ENCODE measurements at regions not wholly inside any gene's neighbourhood (a gene's known extent, or its start where the extent isn't known, plus 50 kb on each side); places are given as distances from the start of the nearest gene placed in this dataset.

DNA sequence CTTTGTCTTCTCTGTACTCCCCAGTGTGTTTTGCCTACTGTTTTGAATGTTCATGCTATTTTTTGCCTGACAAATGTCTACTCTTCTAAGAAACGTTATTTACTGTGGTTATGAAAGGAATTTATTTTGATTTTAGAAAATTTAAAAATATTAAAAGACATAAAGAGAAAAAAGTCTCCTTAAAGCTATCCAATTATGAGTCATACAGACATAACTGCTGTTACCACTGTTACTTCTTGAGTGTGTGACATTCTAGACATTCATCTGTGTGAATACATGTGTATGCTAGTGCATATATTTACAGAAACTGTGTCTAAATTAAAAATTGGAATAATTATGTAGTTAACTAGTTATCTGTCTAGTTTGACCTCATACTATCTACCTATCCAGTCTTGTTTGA lies 187.6 kb upstream of the SGCG start:
- no peaks in the 10 kb centered on the region for H3K36me3 ChIP-seq (ENCODE audit: control insufficient read depth, insufficient read depth, low read length)
- H3K27me3 ChIP-seq (ENCODE audit: control insufficient read depth, insufficient read depth, low read length) = no peaks in the 10 kb centered on the region
- no peaks in the 10 kb centered on the region for H3K79me2 ChIP-seq (ENCODE audit: control insufficient read depth, insufficient read depth, low read length)
- no peak overlapping the region for H3K4me2 ChIP-seq (ENCODE audit: extremely low read depth, insufficient read depth, low read length)
- no peak overlapping the region for H3K9ac ChIP-seq (ENCODE audit: insufficient read depth, low read length)
- no peak overlapping the region for H3K4me3 ChIP-seq (replicated peaks in 1 of 4; ENCODE audit: control extremely low read depth in 1 of 4, insufficient read depth in 1 of 4, low read depth in 3 of 4, low read length in 4 of 4)
- H3K27ac ChIP-seq (ENCODE audit: insufficient read depth, low read length) = no peak overlapping the region
- no peaks in the 10 kb centered on the region for H3K9me3 ChIP-seq (ENCODE audit: control insufficient read depth, insufficient read depth, low read depth, low read length)
- TF ChIP-seq, protein P1, sequence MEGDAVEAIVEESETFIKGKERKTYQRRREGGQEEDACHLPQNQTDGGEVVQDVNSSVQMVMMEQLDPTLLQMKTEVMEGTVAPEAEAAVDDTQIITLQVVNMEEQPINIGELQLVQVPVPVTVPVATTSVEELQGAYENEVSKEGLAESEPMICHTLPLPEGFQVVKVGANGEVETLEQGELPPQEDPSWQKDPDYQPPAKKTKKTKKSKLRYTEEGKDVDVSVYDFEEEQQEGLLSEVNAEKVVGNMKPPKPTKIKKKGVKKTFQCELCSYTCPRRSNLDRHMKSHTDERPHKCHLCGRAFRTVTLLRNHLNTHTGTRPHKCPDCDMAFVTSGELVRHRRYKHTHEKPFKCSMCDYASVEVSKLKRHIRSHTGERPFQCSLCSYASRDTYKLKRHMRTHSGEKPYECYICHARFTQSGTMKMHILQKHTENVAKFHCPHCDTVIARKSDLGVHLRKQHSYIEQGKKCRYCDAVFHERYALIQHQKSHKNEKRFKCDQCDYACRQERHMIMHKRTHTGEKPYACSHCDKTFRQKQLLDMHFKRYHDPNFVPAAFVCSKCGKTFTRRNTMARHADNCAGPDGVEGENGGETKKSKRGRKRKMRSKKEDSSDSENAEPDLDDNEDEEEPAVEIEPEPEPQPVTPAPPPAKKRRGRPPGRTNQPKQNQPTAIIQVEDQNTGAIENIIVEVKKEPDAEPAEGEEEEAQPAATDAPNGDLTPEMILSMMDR (conservative IDR thresholded peaks at IDR 0.05 in 1 of 2, IDR thresholded peaks at IDR 0.05 in 1 of 2; ENCODE audit: low read depth in 1 of 2, low read length in 2 of 2) = no peak
- no peak for TF ChIP-seq EZH2 (IDR thresholded peaks at IDR 0.05; ENCODE audit: low read length, missing control alignments)
- no peaks in the 10 kb centered on the region for H3K4me1 ChIP-seq (ENCODE audit: control insufficient read depth, extremely low read depth, insufficient read depth, low read length)
- H4K20me1 ChIP-seq (ENCODE audit: control insufficient read depth, extremely low read depth, insufficient read depth, low read length) = no peaks in the 10 kb centered on the region
- no peak overlapping the region for H2AFZ ChIP-seq (ENCODE audit: low read length)
- DNase-seq (ENCODE audit: low read depth in 2 of 2) = no peak

DNA sequence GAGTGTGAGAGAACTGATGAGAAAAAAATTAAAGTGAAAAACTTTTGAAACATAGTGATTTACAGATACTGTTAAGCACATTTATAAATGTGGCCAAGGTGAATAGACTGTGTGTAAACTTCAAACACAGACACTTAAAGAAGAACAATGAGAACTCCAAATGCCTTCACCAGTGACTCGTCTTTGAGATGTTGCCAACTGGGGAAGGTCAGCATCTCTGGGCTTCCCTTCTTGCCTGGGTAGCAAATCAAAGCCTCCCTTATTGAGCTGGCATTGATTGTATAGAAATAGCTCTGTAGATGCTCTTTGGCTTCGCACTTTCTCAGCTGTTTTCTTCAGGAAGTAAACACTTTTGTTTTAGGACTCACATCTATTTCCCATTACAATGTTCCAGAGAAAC lies 177.3 kb upstream of the SGCG start:
- Histone ChIP-seq H3K36me3 (ENCODE audit: control insufficient read depth, insufficient read depth, low read length) (no peaks in the 10 kb centered on the region), H2AFZ (ENCODE audit: low read length) (no peak overlapping the region), H3K4me1 (ENCODE audit: control insufficient read depth, extremely low read depth, insufficient read depth, low read length) (no peaks in the 10 kb centered on the region), H3K4me3 (replicated peaks in 1 of 4; ENCODE audit: control extremely low read depth in 1 of 4, insufficient read depth in 1 of 4, low read depth in 3 of 4, low read length in 4 of 4) (no peak overlapping the region), H3K4me2 (ENCODE audit: extremely low read depth, insufficient read depth, low read length) (no peak overlapping the region), H4K20me1 (ENCODE audit: control insufficient read depth, extremely low read depth, insufficient read depth, low read length) (no peaks in the 10 kb centered on the region), H3K27me3 (ENCODE audit: control insufficient read depth, insufficient read depth, low read length) (no peaks in the 10 kb centered on the region), H3K9ac (ENCODE audit: insufficient read depth, low read length) (no peak overlapping the region), H3K9me3 (ENCODE audit: control insufficient read depth, insufficient read depth, low read depth, low read length) (no peaks in the 10 kb centered on the region), H3K79me2 (ENCODE audit: control insufficient read depth, insufficient read depth, low read length) (no peaks in the 10 kb centered on the region), H3K27ac (ENCODE audit: insufficient read depth, low read length) (no peak overlapping the region)
- DNase-seq (ENCODE audit: low read depth in 2 of 2) = no peak
- TF ChIP-seq, protein P1 (conservative IDR thresholded peaks at IDR 0.05 in 1 of 2, IDR thresholded peaks at IDR 0.05 in 1 of 2; ENCODE audit: low read depth in 1 of 2, low read length in 2 of 2) = no peak

DNA sequence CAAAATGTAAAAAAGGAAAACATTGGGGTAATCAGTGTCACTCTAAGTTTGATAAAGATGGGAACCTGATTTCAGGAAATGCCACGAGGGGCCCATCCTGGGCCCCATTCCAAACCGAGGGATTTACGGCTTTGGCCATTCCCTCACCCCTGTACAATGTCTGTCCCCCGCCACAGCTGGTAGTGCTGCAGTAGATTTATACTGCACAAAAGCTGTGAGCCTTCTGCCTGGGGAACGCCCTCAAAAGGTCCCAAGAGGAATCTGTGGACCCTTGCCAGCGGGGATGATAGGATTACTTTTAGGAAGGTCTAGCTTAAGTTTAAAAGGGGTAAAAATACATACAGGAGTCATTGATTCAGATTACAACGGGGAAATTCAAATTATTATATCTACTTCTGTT lies 173.4 kb upstream of the SGCG start:
- TF ChIP-seq, protein P1 (conservative IDR thresholded peaks at IDR 0.05 in 1 of 2, IDR thresholded peaks at IDR 0.05 in 1 of 2; ENCODE audit: low read depth in 1 of 2, low read length in 2 of 2) = no peak
- TF ChIP-seq EZH2 (IDR thresholded peaks at IDR 0.05; ENCODE audit: low read length, missing control alignments) = no peak
- no peak overlapping the region for H2AFZ ChIP-seq (ENCODE audit: low read length)
- no peak for DNase-seq (ENCODE audit: low read depth in 2 of 2)

More for the DNA sequence above, 173.4 kb upstream of the SGCG start:
- Histone ChIP-seq H3K9ac (ENCODE audit: insufficient read depth, low read length) (no peak overlapping the region), H3K27me3 (ENCODE audit: control insufficient read depth, insufficient read depth, low read length) (no peaks in the 10 kb centered on the region), H3K27ac (ENCODE audit: insufficient read depth, low read length) (no peak overlapping the region), H3K4me1 (ENCODE audit: control insufficient read depth, extremely low read depth, insufficient read depth, low read length) (no peaks in the 10 kb centered on the region), H3K36me3 (ENCODE audit: control insufficient read depth, insufficient read depth, low read length) (no peaks in the 10 kb centered on the region), H3K79me2 (ENCODE audit: control insufficient read depth, insufficient read depth, low read length) (no peaks in the 10 kb centered on the region), H4K20me1 (ENCODE audit: control insufficient read depth, extremely low read depth, insufficient read depth, low read length) (no peaks in the 10 kb centered on the region), H3K4me3 (replicated peaks in 1 of 4; ENCODE audit: control extremely low read depth in 1 of 4, insufficient read depth in 1 of 4, low read depth in 3 of 4, low read length in 4 of 4) (no peak overlapping the region), H3K4me2 (ENCODE audit: extremely low read depth, insufficient read depth, low read length) (no peak overlapping the region), H3K9me3 (ENCODE audit: control insufficient read depth, insufficient read depth, low read depth, low read length) (no peaks in the 10 kb centered on the region)
